ENCODE measurements at regions not wholly inside any gene's neighbourhood (a gene's known extent, or its start where the extent isn't known, plus 50 kb on each side); places are given as distances from the start of the nearest gene placed in this dataset.

DNA sequence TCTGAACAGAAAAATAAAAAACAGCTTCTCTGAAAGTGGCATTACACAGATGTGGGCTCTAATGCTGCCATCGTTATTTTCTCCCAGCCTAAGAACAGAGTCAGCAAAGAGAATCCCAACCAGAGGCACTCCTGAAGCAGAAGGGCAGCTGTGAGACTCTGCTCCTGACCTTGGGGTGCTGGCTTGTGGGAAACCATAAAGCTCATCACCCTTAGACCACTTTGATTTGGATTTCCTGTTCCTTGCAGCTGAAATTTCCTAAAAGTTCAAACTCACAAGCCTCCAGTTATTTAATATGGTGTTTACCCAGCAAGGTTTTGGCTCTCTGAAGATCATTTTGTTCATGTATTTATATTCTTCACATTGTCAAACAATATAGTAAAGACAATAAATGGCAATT, 814.8 kb downstream of the TNS3 start:
- DNase-seq (ENCODE audit: low spot score), result no peak
- Histone ChIP-seq H3K4me3 (ENCODE audit: low read depth in 1 of 3, low read length in 3 of 3) (no peak overlapping the region), H3K36me3 (ENCODE audit: control insufficient read depth in 4 of 4, insufficient read depth in 3 of 4, low read depth in 1 of 4, low read length in 3 of 4) (no peaks in the 10 kb centered on the region), H3K27me3 (ENCODE audit: control insufficient read depth in 4 of 4, insufficient read depth in 4 of 4, low read length in 3 of 4) (no peaks in the 10 kb centered on the region), H3K27ac (ENCODE audit: low read depth in 1 of 2, low read length in 2 of 2) (no peak overlapping the region), H3K9me3 (ENCODE audit: control insufficient read depth in 4 of 4, low read length in 3 of 4) (peaks cover 0 to 6% (median 3%) of the 10 kb centered on the region in 4 donors), H3K4me1 (ENCODE audit: control insufficient read depth in 4 of 4, insufficient read depth in 4 of 4, low read length in 3 of 4) (no peaks in the 10 kb centered on the region), H3K9ac (ENCODE audit: low read depth in 1 of 2, low read length in 2 of 2) (no peak overlapping the region)
- 74% methylated on average over 1 of the region's 1 CpG for WGBS
- TF ChIP-seq RAD21 (IDR thresholded peaks at IDR 0.05) (no peak), GABPA (IDR thresholded peaks at IDR 0.05 in 1 of 2, conservative IDR thresholded peaks at IDR 0.05 in 1 of 2) (no peak), HNF4G (IDR thresholded peaks at IDR 0.05) (no peak), FOXA2 (IDR thresholded peaks at IDR 0.05) (no peak), HNF4A (conservative IDR thresholded peaks at IDR 0.05) (no peak), EGR1 (IDR thresholded peaks at IDR 0.05; ENCODE audit: low read depth in 2 of 2) (no peak), TAF1 (conservative IDR thresholded peaks at IDR 0.05) (no peak), RXRA (IDR thresholded peaks at IDR 0.05) (no peak), NR2F2 (IDR thresholded peaks at IDR 0.05) (no peak), YY1 (IDR thresholded peaks at IDR 0.05) (no peak), SP1 (IDR thresholded peaks at IDR 0.05) (no peak), JUND (IDR thresholded peaks at IDR 0.05) (no peak), FOXA1 (IDR thresholded peaks at IDR 0.05) (no peak), ZBTB33 (IDR thresholded peaks at IDR 0.05) (no peak), REST (IDR thresholded peaks at IDR 0.05) (no peak)
- TF ChIP-seq, protein P1, sequence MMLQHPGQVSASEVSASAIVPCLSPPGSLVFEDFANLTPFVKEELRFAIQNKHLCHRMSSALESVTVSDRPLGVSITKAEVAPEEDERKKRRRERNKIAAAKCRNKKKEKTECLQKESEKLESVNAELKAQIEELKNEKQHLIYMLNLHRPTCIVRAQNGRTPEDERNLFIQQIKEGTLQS (IDR thresholded peaks at IDR 0.05), result no peak
- TF ChIP-seq, protein P2, sequence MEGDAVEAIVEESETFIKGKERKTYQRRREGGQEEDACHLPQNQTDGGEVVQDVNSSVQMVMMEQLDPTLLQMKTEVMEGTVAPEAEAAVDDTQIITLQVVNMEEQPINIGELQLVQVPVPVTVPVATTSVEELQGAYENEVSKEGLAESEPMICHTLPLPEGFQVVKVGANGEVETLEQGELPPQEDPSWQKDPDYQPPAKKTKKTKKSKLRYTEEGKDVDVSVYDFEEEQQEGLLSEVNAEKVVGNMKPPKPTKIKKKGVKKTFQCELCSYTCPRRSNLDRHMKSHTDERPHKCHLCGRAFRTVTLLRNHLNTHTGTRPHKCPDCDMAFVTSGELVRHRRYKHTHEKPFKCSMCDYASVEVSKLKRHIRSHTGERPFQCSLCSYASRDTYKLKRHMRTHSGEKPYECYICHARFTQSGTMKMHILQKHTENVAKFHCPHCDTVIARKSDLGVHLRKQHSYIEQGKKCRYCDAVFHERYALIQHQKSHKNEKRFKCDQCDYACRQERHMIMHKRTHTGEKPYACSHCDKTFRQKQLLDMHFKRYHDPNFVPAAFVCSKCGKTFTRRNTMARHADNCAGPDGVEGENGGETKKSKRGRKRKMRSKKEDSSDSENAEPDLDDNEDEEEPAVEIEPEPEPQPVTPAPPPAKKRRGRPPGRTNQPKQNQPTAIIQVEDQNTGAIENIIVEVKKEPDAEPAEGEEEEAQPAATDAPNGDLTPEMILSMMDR (IDR thresholded peaks at IDR 0.05; ENCODE audit: low read depth, low read length, missing input control), result no peak
- TF ChIP-seq, protein P3, sequence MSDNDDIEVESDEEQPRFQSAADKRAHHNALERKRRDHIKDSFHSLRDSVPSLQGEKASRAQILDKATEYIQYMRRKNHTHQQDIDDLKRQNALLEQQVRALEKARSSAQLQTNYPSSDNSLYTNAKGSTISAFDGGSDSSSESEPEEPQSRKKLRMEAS (IDR thresholded peaks at IDR 0.05), result no peak

Measured in liver (tissue), 8 donors.